Sigmoid colon (tissue), 4 donors: ENCODE measurements at regions not wholly inside any gene's neighbourhood (a gene's known extent, or its start where the extent isn't known, plus 50 kb on each side); places are given as distances from the start of the nearest gene placed in this dataset.

Source experiments
- EP300 ChIP-seq, 4 donors: sonication (generic); formaldehyde crosslinking; IDR thresholded peaks; one replicate each; pipeline ENCODE4 v1.6.1; 2017; ENCODE audit warnings: antibody characterized with exemption in 4 of 4
- POLR2A ChIP-seq, 2 donors: fragments of 450-650 bp; IDR thresholded peaks; one replicate each; pipeline ENCODE4 v1.6.1; 2016; ENCODE audit warnings: antibody characterized with exemption in 2 of 2, mild to moderate bottlenecking in 2 of 2, moderate library complexity in 2 of 2
- POLR2AphosphoS5 ChIP-seq, 4 donors: sonication (generic); formaldehyde crosslinking; IDR thresholded peaks; one replicate each; pipeline ENCODE4 v1.6.1; 2017; ENCODE audit warnings: antibody characterized with exemption in 4 of 4
- TF ChIP-seq, protein P1 (sequence below), 4 experiments: fragments of 450-650 bp in 3 of 4; fragments of 200-600 bp in 1 of 4; IDR thresholded peaks; one replicate each; pipeline ENCODE4 v1.5.1; 2016 to 2019; ENCODE audit warnings: antibody characterized with exemption in 4 of 4, mild to moderate bottlenecking in 3 of 4, moderate library complexity in 2 of 4

DNA sequence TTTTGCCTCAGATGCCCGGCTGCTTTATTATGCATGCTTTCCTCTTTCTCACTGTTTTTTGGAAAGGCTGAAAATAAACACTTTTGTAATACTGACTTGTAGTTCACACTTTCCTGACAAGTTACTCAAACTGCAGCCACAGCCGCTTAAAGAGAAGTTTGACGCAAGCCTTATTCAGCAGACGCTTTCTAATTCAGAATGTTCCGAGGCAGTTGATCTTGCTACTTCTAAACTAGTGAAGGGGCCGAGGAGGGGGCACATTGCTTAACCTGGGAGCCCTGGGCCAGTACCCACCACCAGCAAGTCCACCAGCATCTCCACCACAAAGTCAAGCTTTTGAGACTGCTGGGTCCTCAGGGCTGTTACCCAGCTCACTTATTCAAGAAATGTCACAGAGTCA is 71.8 kb upstream of the SPRED2 start:
- TF ChIP-seq, protein P1, sequence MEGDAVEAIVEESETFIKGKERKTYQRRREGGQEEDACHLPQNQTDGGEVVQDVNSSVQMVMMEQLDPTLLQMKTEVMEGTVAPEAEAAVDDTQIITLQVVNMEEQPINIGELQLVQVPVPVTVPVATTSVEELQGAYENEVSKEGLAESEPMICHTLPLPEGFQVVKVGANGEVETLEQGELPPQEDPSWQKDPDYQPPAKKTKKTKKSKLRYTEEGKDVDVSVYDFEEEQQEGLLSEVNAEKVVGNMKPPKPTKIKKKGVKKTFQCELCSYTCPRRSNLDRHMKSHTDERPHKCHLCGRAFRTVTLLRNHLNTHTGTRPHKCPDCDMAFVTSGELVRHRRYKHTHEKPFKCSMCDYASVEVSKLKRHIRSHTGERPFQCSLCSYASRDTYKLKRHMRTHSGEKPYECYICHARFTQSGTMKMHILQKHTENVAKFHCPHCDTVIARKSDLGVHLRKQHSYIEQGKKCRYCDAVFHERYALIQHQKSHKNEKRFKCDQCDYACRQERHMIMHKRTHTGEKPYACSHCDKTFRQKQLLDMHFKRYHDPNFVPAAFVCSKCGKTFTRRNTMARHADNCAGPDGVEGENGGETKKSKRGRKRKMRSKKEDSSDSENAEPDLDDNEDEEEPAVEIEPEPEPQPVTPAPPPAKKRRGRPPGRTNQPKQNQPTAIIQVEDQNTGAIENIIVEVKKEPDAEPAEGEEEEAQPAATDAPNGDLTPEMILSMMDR (IDR thresholded peaks at IDR 0.05), result no peak
- TF ChIP-seq POLR2A (IDR thresholded peaks at IDR 0.05) (no peak), EP300 (IDR thresholded peaks at IDR 0.05) (no peak), POLR2AphosphoS5 (IDR thresholded peaks at IDR 0.05) (no peak)
